Activated CD8-positive, alpha-beta T cell treated with anti-CD3 and anti-CD28 coated beads for 36 hours (primary cell): ENCODE measurements at regions not wholly inside any gene's neighbourhood (a gene's known extent, or its start where the extent isn't known, plus 50 kb on each side); places are given as distances from the start of the nearest gene placed in this dataset.

ENCODE experiments used
- ATAC-seq: fragments of 200-7000 bp; cut with Tn5 transposase; one replicate; pipeline ENCODE4 v1.10.0; 2021; ENCODE audit warnings: mild to moderate bottlenecking, moderate library complexity
- CTCF ChIA-PET: fragments of 350-600 bp; sonication (Branson Sonifier 250); formaldehyde crosslinking; loops from one replicate; lab custom pipeline; 2021; ENCODE audit warnings: antibody characterized with exemption; lab: Charles Lee
- POLR2A ChIA-PET: fragments of 350-600 bp; sonication (Branson Sonifier 250); formaldehyde crosslinking; loops from one replicate; lab custom pipeline; 2021; ENCODE audit warnings: antibody characterized with exemption; lab: Charles Lee
- DNase-seq: peaks from one replicate; pipeline ENCODE4 v3.0.0-alpha.2; 2020
- H3K27ac Mint-ChIP-seq: one replicate; pipeline ENCODE4 v1.8.0; 2021; ENCODE audit warnings: mild to moderate bottlenecking, mixed read lengths
- H3K27me3 Mint-ChIP-seq: one replicate; pipeline ENCODE4 v1.8.0; 2021; ENCODE audit warnings: mixed read lengths
- H3K36me3 Mint-ChIP-seq: one replicate; pipeline ENCODE4 v1.8.0; 2021; ENCODE audit warnings: low read depth, mixed read lengths
- H3K4me1 Mint-ChIP-seq: one replicate; pipeline ENCODE4 v1.8.0; 2021; ENCODE audit warnings: low read depth, mixed read lengths
- H3K4me3 Mint-ChIP-seq: one replicate; pipeline ENCODE4 v1.8.0; 2021; ENCODE audit warnings: mild to moderate bottlenecking, moderate library complexity, mixed read lengths
- H3K9me3 Mint-ChIP-seq: one replicate; pipeline ENCODE4 v1.8.0; 2021; ENCODE audit warnings: mixed read lengths
- CTCF ChIP-seq: fragments of 200-600 bp; IDR thresholded peaks from one replicate; pipeline ENCODE4 v1.8.0; 2022; ENCODE audit warnings: antibody characterized with exemption, mild to moderate bottlenecking
- intact Hi-C: fragments of 100-400 bp; cut with micrococcal nuclease; formaldehyde crosslinking; loops from one replicate; pipeline ENCODE4 v1.10.0; 2022

GRCh38 chr4:153075836-153076518, 128.3 kb upstream of the TRIM2 start:
- ATAC-seq, result no peak
- no peak overlapping the region for H3K4me3 Mint-ChIP-seq
- POLR2A ChIA-PET, result no interaction called here

GRCh38 chr4:153076861-153077260, 127.4 kb upstream of the TRIM2 start:
- Mint-ChIP-seq H3K27ac (no peak overlapping the region), H3K4me3 (no peak overlapping the region), H3K36me3 (no peaks in the 10 kb centered on the region), H3K27me3 (no peaks in the 10 kb centered on the region), H3K4me1 (peaks cover 3% of the 10 kb centered on the region), H3K9me3 (no peaks in the 10 kb centered on the region)
- ChIA-PET CTCF (interaction anchor here (1.0 kb wide), 1 partner anchor 51 kb away, joined by 5 read pairs; no protein-coding TSS in a partner anchor), POLR2A (no interaction called here)
- TF ChIP-seq CTCF, result no peak
- intact Hi-C loops, result no loop called here
- ATAC-seq (no peak), DNase-seq (no peak)

More at GRCh38 chr4:153075836-153076518, 128.3 kb upstream of the TRIM2 start:
- H3K4me1 Mint-ChIP-seq, result peaks cover 3% of the 10 kb centered on the region
- intact Hi-C loops, result no loop called here
- no peaks in the 10 kb centered on the region for H3K27me3 Mint-ChIP-seq
- no peaks in the 10 kb centered on the region for H3K36me3 Mint-ChIP-seq
- CTCF ChIA-PET, result interaction anchor here (1.2 to 4.0 kb wide), 4 partner anchors 8 to 70 kb away, joined by 3 to 17 read pairs (median 16); no protein-coding TSS in a partner anchor
- no peak for TF ChIP-seq CTCF
- no peak overlapping the region for H3K27ac Mint-ChIP-seq
- no peak for DNase-seq
- H3K9me3 Mint-ChIP-seq, result no peaks in the 10 kb centered on the region

- intact Hi-C loops, result no loop called here
- ATAC-seq (no peak), DNase-seq (no peak)
- peaks cover 7% of the 10 kb centered on the region for H3K27me3 Mint-ChIP-seq
- H3K4me1 Mint-ChIP-seq, result peaks cover 16% of the 10 kb centered on the region
- CTCF ChIA-PET, result interaction anchor here (9.0 kb wide), 1 partner anchor 45 kb away, joined by 428 read pairs; no protein-coding TSS in a partner anchor
- no peak overlapping the region for H3K4me3 Mint-ChIP-seq
- POLR2A ChIA-PET, result no interaction called here
- no peak for TF ChIP-seq CTCF
- H3K9me3 Mint-ChIP-seq, result no peaks in the 10 kb centered on the region
- H3K27ac Mint-ChIP-seq, result no peak overlapping the region
- H3K36me3 Mint-ChIP-seq, result no peaks in the 10 kb centered on the region
Observed at GRCh38 chr4:153079857-153080391, 124.3 kb upstream of the TRIM2 start.

- no peak for TF ChIP-seq CTCF
- ATAC-seq (no peak), DNase-seq (no peak)
- no peaks in the 10 kb centered on the region for H3K9me3 Mint-ChIP-seq
- ChIA-PET CTCF (interaction anchor here (1.0 to 9.0 kb wide), 3 partner anchors 33 to 212 kb away, joined by 3 to 428 read pairs (median 131); no protein-coding TSS in a partner anchor), POLR2A (no interaction called here)
- no peak overlapping the region for H3K4me3 Mint-ChIP-seq
- peaks cover 25% of the 10 kb centered on the region for H3K4me1 Mint-ChIP-seq
- peaks cover 10% of the 10 kb centered on the region for H3K27me3 Mint-ChIP-seq
- intact Hi-C loops, result no loop called here
- no peaks in the 10 kb centered on the region for H3K36me3 Mint-ChIP-seq
- H3K27ac Mint-ChIP-seq, result no peak overlapping the region
Observed at GRCh38 chr4:153081006-153081580, 123.2 kb upstream of the TRIM2 start.

- H3K9me3 Mint-ChIP-seq, result no peaks in the 10 kb centered on the region
- POLR2A ChIA-PET, result no interaction called here
- intact Hi-C loops, result loop anchor here (2.0 kb wide), 1 partner anchor 235 kb away; no protein-coding TSS in a partner anchor
- no peak for TF ChIP-seq CTCF
- H3K27ac Mint-ChIP-seq, result no peak overlapping the region
- CTCF ChIA-PET, result interaction anchor here (1.0 to 9.0 kb wide), 10 partner anchors 16 to 536 kb away, joined by 3 to 428 read pairs (median 12); no protein-coding TSS in a partner anchor
- no peak for DNase-seq
- H3K27me3 Mint-ChIP-seq, result peaks cover 10% of the 10 kb centered on the region
- no peak for ATAC-seq
- H3K36me3 Mint-ChIP-seq, result no peaks in the 10 kb centered on the region
- peaks cover 25% of the 10 kb centered on the region for H3K4me1 Mint-ChIP-seq
- H3K4me3 Mint-ChIP-seq, result no peak overlapping the region
Observed at GRCh38 chr4:153081693-153082092, 122.5 kb upstream of the TRIM2 start.
